ENCODE measurements at regions not wholly inside any gene's neighbourhood (a gene's known extent, or its start where the extent isn't known, plus 50 kb on each side); places are given as distances from the start of the nearest gene placed in this dataset.
"Not testable (repeated sequence)": the region's sequence is repeated elsewhere in the genome, so short reads cannot be mapped to it uniquely, and the experiment has no call there.

GRCh38 chr1:220453371-220453770 lies 74.6 kb upstream of the MARK1 start:
- no peak overlapping the region for H3K27ac ChIP-seq
- DNase-seq (ENCODE audit: low spot score): no peak
- H3K4me3 ChIP-seq: no peak overlapping the region
- no peak for TF ChIP-seq CTCF (IDR thresholded peaks at IDR 0.05)

GRCh38 chr1:220451532-220451931 lies 76.4 kb upstream of the MARK1 start:
- no peak for DNase-seq (ENCODE audit: low spot score)
- TF ChIP-seq CTCF (IDR thresholded peaks at IDR 0.05): no peak
- no peak overlapping the region for H3K27ac ChIP-seq
- no peak overlapping the region for H3K4me3 ChIP-seq

GRCh38 chr1:220450927-220451326 lies 77.0 kb upstream of the MARK1 start:
- no peak for DNase-seq (ENCODE audit: low spot score)
- Histone ChIP-seq H3K4me3 (no peak overlapping the region), H3K27ac (no peak overlapping the region)
- TF ChIP-seq CTCF (IDR thresholded peaks at IDR 0.05): no peak

GRCh38 chr1:220448217-220448616 lies 79.7 kb upstream of the MARK1 start:
- Histone ChIP-seq H3K27ac (no peak overlapping the region), H3K4me3 (no peak overlapping the region)
- TF ChIP-seq CTCF (IDR thresholded peaks at IDR 0.05): no peak
- DNase-seq (ENCODE audit: low spot score): no peak

- not testable (repeated sequence) for H3K27ac ChIP-seq; H3K4me3 ChIP-seq; DNase-seq (ENCODE audit: low spot score)
Measured at GRCh38 chr1:220444586-220444985, 83.3 kb upstream of the MARK1 start.

- TF ChIP-seq CTCF (IDR thresholded peaks at IDR 0.05): no peak
- Histone ChIP-seq H3K4me3 (no peak overlapping the region), H3K27ac (no peak overlapping the region)
- DNase-seq (ENCODE audit: low spot score): no peak
Measured at GRCh38 chr1:220441211-220441610, 86.7 kb upstream of the MARK1 start.

GRCh38 chr1:220438741-220439140 lies 89.2 kb upstream of the MARK1 start:
- H3K4me3 ChIP-seq: no peak overlapping the region
- no peak for DNase-seq (ENCODE audit: low spot score)
- H3K27ac ChIP-seq: no peak overlapping the region
- TF ChIP-seq CTCF (IDR thresholded peaks at IDR 0.05): no peak

GRCh38 chr1:220432408-220432807 lies 95.5 kb upstream of the MARK1 start:
- Histone ChIP-seq H3K27ac (no peak overlapping the region), H3K4me3 (no peak overlapping the region)
- no peak for TF ChIP-seq CTCF (IDR thresholded peaks at IDR 0.05)
- no peak for DNase-seq (ENCODE audit: low spot score)

Data from coronary artery (tissue), 2 donors.